HG03520 (cell line): ENCODE measurements at regions not wholly inside any gene's neighbourhood (a gene's known extent, or its start where the extent isn't known, plus 50 kb on each side); places are given as distances from the start of the nearest gene placed in this dataset.

ENCODE experiments used
- ATAC-seq: cut with Tn5 transposase; IDR thresholded peaks from one replicate; pipeline ENCODE4 v1.9.1; 2021; ENCODE audit warnings: mild to moderate bottlenecking, moderate library complexity; ENCODE audit not compliant: unreplicated experiment

DNA sequence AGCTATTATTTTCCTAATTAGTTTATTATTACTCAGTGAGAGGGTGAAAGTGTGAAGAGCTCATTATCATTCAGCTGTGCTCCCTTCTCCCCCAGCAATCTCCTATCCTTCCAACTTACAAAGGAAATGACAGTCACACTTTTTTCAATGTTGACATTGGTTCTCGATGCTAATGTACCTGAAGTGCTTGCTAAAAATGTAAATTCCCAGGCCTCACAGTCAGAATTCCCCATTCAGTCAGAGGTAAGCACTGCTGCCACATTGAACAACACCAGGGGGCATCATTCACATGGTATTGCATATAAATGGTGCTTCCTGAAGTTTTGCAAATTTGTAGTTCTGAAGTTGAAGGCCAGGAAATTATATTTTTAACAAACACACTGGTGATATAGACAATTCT is 132.7 kb upstream of the FOXD3 start:
- ATAC-seq: no peak

GRCh38 chr1:63190171-63190570 is 132.2 kb upstream of the FOXD3 start:
- ATAC-seq: no peak

DNA sequence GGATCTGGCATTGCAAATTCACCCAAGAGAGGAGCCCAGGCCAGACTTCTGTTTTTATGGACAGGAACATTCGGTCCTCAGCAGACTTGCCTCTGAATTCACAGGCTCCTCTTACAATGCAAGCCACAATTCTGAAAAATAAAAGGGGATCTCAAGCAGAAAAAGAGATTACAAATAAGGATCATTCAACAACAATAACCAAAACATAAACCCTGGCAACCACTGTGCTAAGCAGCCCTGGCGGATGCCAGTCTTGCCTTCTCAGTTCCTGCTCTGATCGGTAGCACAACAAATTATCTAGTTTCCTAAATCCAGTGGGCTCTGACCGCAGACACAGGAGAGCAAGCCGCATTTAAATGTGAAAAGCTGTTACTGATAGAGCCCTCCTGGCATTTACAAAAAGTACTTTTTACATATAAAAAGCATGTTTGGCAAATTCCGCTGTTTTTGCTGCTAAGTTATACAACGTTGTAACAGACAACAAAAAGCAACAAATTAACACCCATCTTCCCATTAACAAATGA is 123.4 kb upstream of the FOXD3 start:
- ATAC-seq: no peak

DNA sequence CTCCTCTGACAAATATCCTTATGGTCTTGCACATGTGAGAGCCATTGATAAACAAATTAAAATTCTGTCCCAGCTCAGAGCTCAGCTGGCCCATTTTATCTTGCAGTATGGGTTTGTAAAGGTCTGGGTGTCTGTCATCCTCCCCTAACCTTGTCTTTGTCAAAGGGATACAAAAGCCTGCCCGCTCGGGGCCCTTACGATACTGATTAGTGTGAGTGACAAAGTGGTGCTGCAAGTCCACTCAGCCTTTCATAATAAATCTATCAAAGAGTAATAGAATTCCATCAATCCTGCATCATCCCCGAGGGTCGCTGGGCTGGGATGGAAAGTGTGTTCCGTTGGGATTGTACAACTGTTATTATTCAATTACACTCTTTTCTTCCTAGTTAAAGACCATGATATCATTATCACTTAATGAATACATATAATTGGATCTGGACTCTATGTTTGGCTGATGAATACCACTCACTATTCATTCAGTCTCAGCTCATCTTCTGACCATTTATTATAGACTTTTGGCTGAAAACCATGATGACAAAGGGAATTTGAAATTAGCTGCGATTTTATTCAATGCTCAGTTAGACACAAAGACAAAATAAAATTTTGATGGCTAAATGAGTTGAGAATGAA is 122.5 kb upstream of the FOXD3 start:
- no peak for ATAC-seq

DNA sequence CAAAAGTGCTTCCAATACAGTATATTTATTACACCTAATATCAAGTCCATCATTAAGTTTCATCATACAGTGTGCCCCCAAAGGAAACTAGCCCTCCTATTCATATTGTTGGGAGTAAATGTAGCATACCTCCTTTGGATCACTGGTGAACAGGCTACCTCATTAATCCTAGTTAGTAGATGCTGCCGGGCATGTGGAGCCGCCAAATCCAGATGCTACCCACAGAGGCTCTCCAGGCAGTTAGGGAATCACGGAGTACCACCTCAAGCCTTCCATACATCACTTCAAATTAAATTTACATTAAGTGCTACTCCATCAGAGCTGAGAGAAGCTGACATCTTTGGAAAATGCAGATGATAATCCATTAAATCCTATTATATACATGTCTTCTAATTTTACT is 121.7 kb upstream of the FOXD3 start:
- ATAC-seq: no peak

DNA sequence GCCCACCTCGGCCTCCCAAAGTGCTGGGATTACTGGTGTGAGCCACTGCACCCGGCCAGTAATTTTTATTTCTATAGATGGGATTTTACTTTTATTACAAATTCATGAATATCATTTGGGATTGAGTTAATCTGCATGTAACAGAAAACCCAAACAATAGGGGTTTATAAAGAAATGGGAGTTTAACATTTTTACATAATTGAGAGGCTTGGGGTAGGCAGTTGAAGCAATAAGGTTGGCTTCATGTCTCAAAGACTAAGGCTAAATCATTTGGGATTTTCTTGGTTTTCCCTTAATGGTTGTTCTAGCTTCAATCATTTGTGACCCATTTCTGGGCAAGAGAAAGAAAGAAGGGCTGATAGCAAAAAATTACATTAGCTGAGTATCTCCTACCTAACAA is 118.7 kb upstream of the FOXD3 start:
- ATAC-seq: no peak

DNA sequence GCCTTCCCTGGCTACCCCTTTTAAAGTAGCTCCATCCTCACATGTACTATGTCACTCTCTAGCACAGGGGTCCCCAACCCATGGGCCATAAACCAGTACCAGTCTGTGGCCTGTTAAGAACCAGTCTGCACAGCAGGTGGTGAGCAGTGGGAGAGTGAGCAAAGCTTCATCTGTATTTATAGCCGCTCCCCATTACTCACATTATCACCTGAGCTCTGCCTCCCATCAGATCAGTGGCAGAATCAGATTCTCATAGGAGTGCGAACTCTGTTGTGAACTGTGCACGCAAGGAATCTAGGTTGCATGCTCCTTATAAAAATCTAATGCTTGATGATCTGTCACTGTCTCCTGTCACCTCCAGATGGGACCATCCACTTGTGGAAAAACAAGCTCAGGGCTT is 116.6 kb upstream of the FOXD3 start:
- ATAC-seq: no peak

GRCh38 chr1:63214553-63214952 is 107.8 kb upstream of the FOXD3 start:
- ATAC-seq: no peak

DNA sequence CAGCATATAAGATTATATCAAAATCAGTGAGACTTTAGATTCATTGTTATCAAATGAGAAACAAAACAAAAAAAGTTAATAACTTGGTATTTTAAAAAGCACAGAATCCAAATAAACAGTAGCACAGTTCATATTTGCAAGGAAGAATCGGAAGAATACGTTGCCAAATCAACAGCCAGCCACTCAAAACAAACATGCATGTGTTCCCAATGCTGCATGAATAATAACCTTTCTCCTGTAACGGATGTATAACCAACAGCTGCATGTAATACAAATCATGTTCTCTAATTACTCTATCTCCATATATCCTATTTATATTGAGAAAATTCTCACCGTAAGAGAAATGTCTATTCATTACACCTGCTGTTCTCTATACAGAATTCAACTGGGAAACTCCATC is 98.9 kb upstream of the FOXD3 start:
- ATAC-seq: no peak

GRCh38 chr1:63230722-63231121 is 91.6 kb upstream of the FOXD3 start:
- ATAC-seq: no peak

- ATAC-seq: no peak
These were observed 83.6 kb upstream of the FOXD3 start for GRCh38 chr1:63238721-63239120.

GRCh38 chr1:63245186-63245585 is 77.2 kb upstream of the FOXD3 start:
- ATAC-seq: no peak

- ATAC-seq: no peak
These were observed 74.2 kb upstream of the FOXD3 start for GRCh38 chr1:63248216-63248615.

DNA sequence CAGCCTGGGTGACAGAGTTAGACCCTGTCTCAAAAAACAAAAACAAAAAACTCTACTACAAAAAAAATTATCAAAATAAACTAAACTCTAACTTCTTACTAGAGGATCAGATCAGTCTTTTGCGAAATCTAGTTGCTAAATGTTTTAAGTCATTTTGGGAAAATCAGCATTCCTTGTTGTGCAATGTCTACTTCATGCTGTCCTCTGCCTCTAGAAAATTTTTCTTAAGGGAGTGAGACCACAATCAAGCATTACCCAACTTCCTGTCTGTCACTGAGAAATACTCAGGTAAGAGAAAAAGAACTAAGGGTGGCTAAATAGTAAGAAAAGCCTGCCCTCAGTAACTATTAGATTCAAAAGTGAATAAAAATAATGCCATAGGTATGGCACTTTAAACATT is 67.2 kb upstream of the FOXD3 start:
- no peak for ATAC-seq

- no peak for ATAC-seq
These were observed 60.5 kb upstream of the FOXD3 start for GRCh38 chr1:63261736-63262458.

DNA sequence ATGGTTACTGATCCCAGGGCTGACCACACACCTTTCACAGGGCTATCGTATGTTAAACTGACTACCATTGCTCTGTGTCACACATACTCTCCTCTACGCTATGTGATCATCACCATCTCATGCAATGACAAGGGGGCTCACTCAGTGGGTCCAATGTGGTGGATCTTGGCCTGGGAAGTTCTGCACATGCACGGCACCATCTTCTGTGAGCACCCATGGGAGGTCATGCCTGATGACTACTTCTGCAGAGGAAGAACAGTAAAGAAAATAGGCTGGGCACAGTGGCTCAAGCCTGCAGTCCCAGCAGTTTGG is 60.0 kb upstream of the FOXD3 start:
- no peak for ATAC-seq

DNA sequence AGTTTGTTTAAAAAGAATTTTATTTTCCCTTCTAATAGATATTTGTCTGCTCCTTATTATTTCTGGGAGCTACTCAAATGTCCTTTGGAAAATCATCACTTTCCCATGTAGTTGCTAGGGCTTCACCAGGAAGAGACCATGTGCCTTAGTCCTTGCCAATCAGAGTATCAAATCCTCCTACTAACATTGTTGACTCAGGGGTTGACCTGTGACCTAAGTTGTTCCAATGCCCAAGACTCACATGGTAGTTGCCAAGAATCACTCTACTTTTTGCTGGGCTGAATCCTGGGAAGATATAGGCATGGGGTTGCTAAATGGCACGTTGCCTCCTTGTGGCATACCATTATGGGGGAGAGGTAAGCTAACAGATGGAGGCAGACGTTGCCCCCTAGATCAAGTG is 58.2 kb upstream of the FOXD3 start:
- ATAC-seq: no peak

DNA sequence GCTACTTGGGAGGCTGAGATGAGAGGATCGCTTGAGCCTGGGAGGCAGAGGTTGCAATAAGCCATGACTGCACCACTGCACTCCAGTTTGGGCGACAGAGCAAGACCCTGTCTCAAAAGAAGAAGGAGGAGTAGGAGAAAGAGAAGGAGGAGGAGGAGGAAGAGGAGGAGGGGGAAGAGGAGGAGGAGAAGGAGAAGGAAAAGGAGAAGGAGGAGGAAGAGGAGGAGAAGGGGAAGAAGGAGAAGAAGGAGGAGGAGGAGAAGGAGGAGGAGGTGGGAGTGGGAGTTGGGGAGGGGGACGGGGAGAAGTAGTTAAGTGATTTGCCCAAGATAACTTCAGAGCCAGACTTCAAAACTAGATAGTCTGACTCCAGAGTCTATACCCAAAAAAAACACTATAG is 55.5 kb upstream of the FOXD3 start:
- no peak for ATAC-seq

- no peak for ATAC-seq
These were observed 53.5 kb upstream of the FOXD3 start for GRCh38 chr1:63268876-63269275.

DNA sequence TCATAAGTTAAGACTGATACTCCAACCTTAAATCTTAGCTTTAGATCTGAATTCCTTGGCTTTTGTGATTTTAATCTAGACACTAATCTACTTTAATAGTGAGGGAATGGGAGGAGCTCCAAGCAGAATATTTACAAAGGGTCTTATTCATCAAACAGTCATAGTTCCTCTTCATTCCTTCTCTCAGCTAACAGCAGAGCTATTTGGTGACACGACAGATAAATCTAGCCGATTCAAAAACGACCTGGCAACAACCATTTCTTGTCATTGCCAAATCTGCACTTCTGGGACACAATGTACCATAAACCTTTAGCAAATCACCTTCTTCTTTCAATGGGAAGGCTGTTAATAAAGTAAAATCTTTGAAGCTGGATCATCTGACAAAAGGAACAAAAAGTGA is 52.8 kb upstream of the FOXD3 start:
- ATAC-seq: no peak
